Nephron (organoid): ENCODE measurements at regions not wholly inside any gene's neighbourhood (a gene's known extent, or its start where the extent isn't known, plus 50 kb on each side); places are given as distances from the start of the nearest gene placed in this dataset.

ENCODE experiments used
- H3K27ac Mint-ChIP-seq, 3 experiments: 2 replicates each; pipeline ENCODE4 v1.8.0; 2020; ENCODE audit warnings: mixed read lengths in 3 of 3, mild to moderate bottlenecking in 2 of 3, moderate library complexity in 1 of 3
- H3K27me3 Mint-ChIP-seq: 2 replicates; pipeline ENCODE4 v1.8.0; 2021; ENCODE audit warnings: low read depth, mild to moderate bottlenecking, moderate library complexity, mixed read lengths
- H3K36me3 Mint-ChIP-seq: 2 replicates; pipeline ENCODE4 v1.8.0; 2020; ENCODE audit warnings: low read depth, mixed read lengths
- H3K4me1 Mint-ChIP-seq: 2 replicates; pipeline ENCODE4 v1.8.0; 2020; ENCODE audit warnings: mixed read lengths
- H3K4me3 Mint-ChIP-seq, 3 experiments: 2 replicates each; pipeline ENCODE4 v1.8.0; 2020; ENCODE audit warnings: mild to moderate bottlenecking in 3 of 3, mixed read lengths in 3 of 3, moderate library complexity in 2 of 3
- H3K9me3 Mint-ChIP-seq: 2 replicates; pipeline ENCODE4 v1.8.0; 2020; ENCODE audit warnings: mixed read lengths
- CTCF ChIP-seq, 3 experiments: fragments of 200-600 bp; sonication (generic); IDR thresholded peaks; one replicate each; pipeline ENCODE4 v1.5.0; 2021; ENCODE audit warnings: antibody characterized with exemption in 3 of 3; ENCODE audit not compliant: unreplicated experiment in 3 of 3

- no peak overlapping the region for H3K27ac Mint-ChIP-seq
- H3K4me3 Mint-ChIP-seq: no peak overlapping the region
- H3K4me1 Mint-ChIP-seq: no peaks in the 10 kb centered on the region
- H3K36me3 Mint-ChIP-seq: no peaks in the 10 kb centered on the region
- no peaks in the 10 kb centered on the region for H3K27me3 Mint-ChIP-seq
- peaks cover 22% of the 10 kb centered on the region for H3K9me3 Mint-ChIP-seq
- no peak for TF ChIP-seq CTCF (IDR thresholded peaks at IDR 0.05; ENCODE audit: unreplicated experiment in 3 of 3)
These were observed 617.6 kb downstream of the COL12A1 start for GRCh38 chr6:74588094-74588832.

GRCh38 chr6:74587386-74587785 lies 618.5 kb downstream of the COL12A1 start:
- no peak overlapping the region for H3K4me3 Mint-ChIP-seq
- no peaks in the 10 kb centered on the region for H3K27me3 Mint-ChIP-seq
- TF ChIP-seq CTCF (IDR thresholded peaks at IDR 0.05; ENCODE audit: unreplicated experiment in 3 of 3): no peak
- H3K4me1 Mint-ChIP-seq: no peaks in the 10 kb centered on the region
- peaks cover 15% of the 10 kb centered on the region for H3K9me3 Mint-ChIP-seq
- H3K27ac Mint-ChIP-seq: no peak overlapping the region
- no peaks in the 10 kb centered on the region for H3K36me3 Mint-ChIP-seq

GRCh38 chr6:74585753-74586152 lies 620.1 kb downstream of the COL12A1 start:
- Mint-ChIP-seq H3K4me1 (no peaks in the 10 kb centered on the region), H3K9me3 (peaks cover 6% of the 10 kb centered on the region), H3K27ac (no peak overlapping the region), H3K36me3 (no peaks in the 10 kb centered on the region), H3K27me3 (no peaks in the 10 kb centered on the region), H3K4me3 (no peak overlapping the region)
- TF ChIP-seq CTCF (IDR thresholded peaks at IDR 0.05; ENCODE audit: unreplicated experiment in 3 of 3): no peak

- TF ChIP-seq CTCF (IDR thresholded peaks at IDR 0.05; ENCODE audit: unreplicated experiment in 3 of 3): no peak
- H3K36me3 Mint-ChIP-seq: no peaks in the 10 kb centered on the region
- H3K9me3 Mint-ChIP-seq: peaks cover under 1% of the 10 kb centered on the region
- no peak overlapping the region for H3K4me3 Mint-ChIP-seq
- no peaks in the 10 kb centered on the region for H3K27me3 Mint-ChIP-seq
- H3K4me1 Mint-ChIP-seq: peaks cover 19% of the 10 kb centered on the region
- no peak overlapping the region for H3K27ac Mint-ChIP-seq
These were observed 624.2 kb downstream of the COL12A1 start for GRCh38 chr6:74581681-74582080.

- Mint-ChIP-seq H3K27me3 (no peaks in the 10 kb centered on the region), H3K4me3 (no peak overlapping the region), H3K27ac (no peak overlapping the region), H3K9me3 (no peaks in the 10 kb centered on the region), H3K4me1 (peaks cover 19% of the 10 kb centered on the region), H3K36me3 (no peaks in the 10 kb centered on the region)
- no peak for TF ChIP-seq CTCF (IDR thresholded peaks at IDR 0.05; ENCODE audit: unreplicated experiment in 3 of 3)
These were observed 626.1 kb downstream of the COL12A1 start for GRCh38 chr6:74579794-74580193.

- H3K9me3 Mint-ChIP-seq: no peaks in the 10 kb centered on the region
- H3K4me3 Mint-ChIP-seq: no peak overlapping the region
- TF ChIP-seq CTCF (IDR thresholded peaks at IDR 0.05; ENCODE audit: unreplicated experiment in 3 of 3): no peak
- peak overlapping the region in 1 of 3 experiments; percentile 39 for H3K27ac Mint-ChIP-seq
- H3K4me1 Mint-ChIP-seq: peaks cover 19% of the 10 kb centered on the region
- no peaks in the 10 kb centered on the region for H3K36me3 Mint-ChIP-seq
- H3K27me3 Mint-ChIP-seq: no peaks in the 10 kb centered on the region
These were observed 626.8 kb downstream of the COL12A1 start for GRCh38 chr6:74579047-74579446.
